DMS114 treated with DMSO at 0.1 percent for 48 hours (cell line): ENCODE measurements at regions not wholly inside any gene's neighbourhood (a gene's known extent, or its start where the extent isn't known, plus 50 kb on each side); places are given as distances from the start of the nearest gene placed in this dataset.

ENCODE experiments used
- DNase-seq: peaks from one replicate; lab custom pipeline; 2025; ENCODE audit not compliant: unreplicated experiment; lab: John Stamatoyannopoulos, UW

- no peak for DNase-seq
These were observed 95.9 kb downstream of the GLUL start for GRCh38 chr1:182295697-182296096.

- no peak for DNase-seq
These were observed 98.4 kb downstream of the GLUL start for GRCh38 chr1:182293119-182293589.

GRCh38 chr1:182292193-182292741 is 99.3 kb downstream of the GLUL start:
- no peak for DNase-seq

GRCh38 chr1:182291584-182292192 is 99.9 kb downstream of the GLUL start:
- no peak for DNase-seq

- no peak for DNase-seq
These were observed 102.6 kb downstream of the GLUL start for GRCh38 chr1:182288749-182289604.

GRCh38 chr1:182286761-182287160 is 104.8 kb downstream of the GLUL start:
- no peak for DNase-seq

- DNase-seq = no peak
These were observed 107.6 kb downstream of the GLUL start for GRCh38 chr1:182283746-182284544.

- DNase-seq = no peak
These were observed 110.0 kb downstream of the GLUL start for GRCh38 chr1:182281541-182281940.

GRCh38 chr1:182280504-182280900 is 111.1 kb downstream of the GLUL start:
- DNase-seq = no peak

- DNase-seq = no peak
These were observed 111.7 kb downstream of the GLUL start for GRCh38 chr1:182279724-182280503.

- no peak for DNase-seq
These were observed 112.3 kb downstream of the GLUL start for GRCh38 chr1:182279302-182279701.

- DNase-seq = no peak
These were observed 113.2 kb downstream of the GLUL start for GRCh38 chr1:182278144-182279054.

- no peak for DNase-seq
These were observed 116.3 kb downstream of the GLUL start for GRCh38 chr1:182275271-182275670.

- no peak for DNase-seq
These were observed 117.0 kb downstream of the GLUL start for GRCh38 chr1:182274618-182275017.

GRCh38 chr1:182270731-182271130 is 120.9 kb downstream of the GLUL start:
- DNase-seq = no peak

- DNase-seq = no peak
These were observed 122.5 kb downstream of the GLUL start for GRCh38 chr1:182269097-182269496.

GRCh38 chr1:182268669-182269068 is 122.9 kb downstream of the GLUL start:
- no peak for DNase-seq

- DNase-seq = no peak
These were observed 127.4 kb downstream of the GLUL start for GRCh38 chr1:182264185-182264584.

- no peak for DNase-seq
These were observed 127.9 kb downstream of the GLUL start for GRCh38 chr1:182263706-182264105.
